Adrenal gland (tissue), 5 donors: ENCODE measurements at regions not wholly inside any gene's neighbourhood (a gene's known extent, or its start where the extent isn't known, plus 50 kb on each side); places are given as distances from the start of the nearest gene placed in this dataset.

Experiments
- POLR2A ChIP-seq, 2 donors: fragments of 450-650 bp; IDR thresholded peaks; one replicate each; pipeline ENCODE4 v1.6.1; 2017; ENCODE audit warnings: antibody characterized with exemption in 2 of 2, mild to moderate bottlenecking in 2 of 2, moderate library complexity in 1 of 2
- TF ChIP-seq, protein P1 (sequence below), 6 experiments: fragments of 450-650 bp in 4 of 6; fragments of 200-600 bp in 2 of 6; sonication (generic) in 1 of 6; IDR thresholded peaks; 1 replicate in 5 of 6; 2 replicates in 1 of 6; pipeline versions ENCODE4 v1.5.1 to v1.8.0; 2016 to 2021; ENCODE audit warnings: antibody characterized with exemption in 6 of 6, mild to moderate bottlenecking in 2 of 6, moderate library complexity in 1 of 6
- donor health status: DM: no; HTN: no; CAD: no.

DNA sequence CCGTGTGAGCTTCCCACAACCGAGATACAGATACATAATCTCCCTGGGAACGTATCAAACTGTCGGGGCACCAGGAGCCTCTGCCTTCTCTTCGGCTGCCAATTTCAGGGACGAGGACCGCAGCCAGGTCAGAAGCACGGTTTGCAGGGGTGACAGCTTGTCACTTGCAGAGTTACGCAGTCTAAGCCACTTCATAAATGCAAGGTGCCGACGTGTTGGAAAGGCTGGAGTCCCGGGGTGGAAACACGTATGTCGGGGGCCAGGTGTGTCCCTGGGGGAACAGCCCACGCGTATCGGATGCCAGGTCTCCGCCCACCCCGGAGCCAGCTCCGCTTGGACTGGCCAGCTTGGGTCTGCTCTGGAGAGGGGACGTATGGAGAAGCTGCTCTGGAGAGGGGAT is 76.3 kb upstream of the SHOX start:
- TF ChIP-seq, protein P1, sequence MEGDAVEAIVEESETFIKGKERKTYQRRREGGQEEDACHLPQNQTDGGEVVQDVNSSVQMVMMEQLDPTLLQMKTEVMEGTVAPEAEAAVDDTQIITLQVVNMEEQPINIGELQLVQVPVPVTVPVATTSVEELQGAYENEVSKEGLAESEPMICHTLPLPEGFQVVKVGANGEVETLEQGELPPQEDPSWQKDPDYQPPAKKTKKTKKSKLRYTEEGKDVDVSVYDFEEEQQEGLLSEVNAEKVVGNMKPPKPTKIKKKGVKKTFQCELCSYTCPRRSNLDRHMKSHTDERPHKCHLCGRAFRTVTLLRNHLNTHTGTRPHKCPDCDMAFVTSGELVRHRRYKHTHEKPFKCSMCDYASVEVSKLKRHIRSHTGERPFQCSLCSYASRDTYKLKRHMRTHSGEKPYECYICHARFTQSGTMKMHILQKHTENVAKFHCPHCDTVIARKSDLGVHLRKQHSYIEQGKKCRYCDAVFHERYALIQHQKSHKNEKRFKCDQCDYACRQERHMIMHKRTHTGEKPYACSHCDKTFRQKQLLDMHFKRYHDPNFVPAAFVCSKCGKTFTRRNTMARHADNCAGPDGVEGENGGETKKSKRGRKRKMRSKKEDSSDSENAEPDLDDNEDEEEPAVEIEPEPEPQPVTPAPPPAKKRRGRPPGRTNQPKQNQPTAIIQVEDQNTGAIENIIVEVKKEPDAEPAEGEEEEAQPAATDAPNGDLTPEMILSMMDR (IDR thresholded peaks at IDR 0.05) = no peak
- TF ChIP-seq POLR2A (IDR thresholded peaks at IDR 0.05) = no peak
